Esophagus muscularis mucosa (tissue), 4 donors: ENCODE measurements at regions not wholly inside any gene's neighbourhood (a gene's known extent, or its start where the extent isn't known, plus 50 kb on each side); places are given as distances from the start of the nearest gene placed in this dataset.

Experiments
- CTCF ChIP-seq, 3 experiments: fragments of 200-600 bp in 2 of 3; fragments of 450-650 bp in 1 of 3; sonication (generic) in 2 of 3; IDR thresholded peaks; one replicate each; pipeline ENCODE4 v1.5.1; 2017 to 2019; ENCODE audit warnings: antibody characterized with exemption in 3 of 3, mild to moderate bottlenecking in 2 of 3, moderate library complexity in 1 of 3
- EP300 ChIP-seq: sonication (generic); formaldehyde crosslinking; IDR thresholded peaks from one replicate; pipeline ENCODE4 v1.6.1; 2017; ENCODE audit warnings: antibody characterized with exemption
- POLR2A ChIP-seq: fragments of 450-650 bp; IDR thresholded peaks from one replicate; pipeline ENCODE4 v1.6.1; 2017; ENCODE audit warnings: antibody characterized with exemption, moderate library complexity, mild to moderate bottlenecking, low read depth
- POLR2AphosphoS5 ChIP-seq, 2 donors: sonication (generic); formaldehyde crosslinking; IDR thresholded peaks; one replicate each; pipeline ENCODE4 v1.6.1; 2017; ENCODE audit warnings: antibody characterized with exemption in 2 of 2

- no peak for TF ChIP-seq POLR2A
- no peak for TF ChIP-seq CTCF (IDR thresholded peaks at IDR 0.05)
- TF ChIP-seq EP300, result no peak
- TF ChIP-seq POLR2AphosphoS5 (IDR thresholded peaks at IDR 0.05), result no peak
Observed at GRCh38 chr16:79359082-79359481, 241.5 kb downstream of the MAF start.
